K562 (cell line): ENCODE measurements at regions not wholly inside any gene's neighbourhood (a gene's known extent, or its start where the extent isn't known, plus 50 kb on each side); places are given as distances from the start of the nearest gene placed in this dataset.

Source experiments
- ARID1B ChIP-seq: fragments of 450-650 bp; IDR thresholded peaks from 2 replicates; pipeline ENCODE4 v1.6.1; 2016; ENCODE audit warnings: antibody characterized with exemption, mild to moderate bottlenecking, inconsistent platforms
- BCOR ChIP-seq: fragments of 450-650 bp; IDR thresholded peaks from 2 replicates; pipeline ENCODE4 v1.6.1; 2016
- EP300 ChIP-seq: IDR thresholded peaks from 2 replicates; pipeline ENCODE4 v1.6.1; 2012; ENCODE audit warnings: low read length, improper control_type of control experiment
- EP400 ChIP-seq: fragments of 450-650 bp; IDR thresholded peaks from 2 replicates; pipeline ENCODE4 v1.6.1; 2017; ENCODE audit warnings: antibody characterized with exemption, mild to moderate bottlenecking, moderate library complexity
- MAFF ChIP-seq: IDR thresholded peaks from 2 replicates; pipeline ENCODE4 v1.6.1; 2012; ENCODE audit warnings: low read length, improper control_type of control experiment
- MAFK ChIP-seq: IDR thresholded peaks from 2 replicates; pipeline ENCODE4 v1.6.1; 2011; ENCODE audit warnings: low read length, improper control_type of control experiment
- MEF2D ChIP-seq: conservative IDR thresholded peaks from 2 replicates; pipeline ENCODE4 v1.6.1; 2016; ENCODE audit warnings: low read depth, missing genetic modification characterization, missing compliant biosample characterization
- MEIS2 ChIP-seq: fragments of 450-650 bp; IDR thresholded peaks from 2 replicates; pipeline ENCODE4 v1.6.1; 2014; ENCODE audit warnings: mild to moderate bottlenecking; ENCODE audit not compliant: partially characterized antibody
- RCOR1 ChIP-seq, 2 experiments: IDR thresholded peaks; 2 replicates each; pipeline ENCODE4 v1.6.1; 2012; ENCODE audit warnings: low read depth in 2 of 2, low read length in 2 of 2, borderline replicate concordance in 1 of 2, improper control_type of control experiment in 1 of 2
- TAL1 ChIP-seq: fragments of 450-650 bp; IDR thresholded peaks from 2 replicates; pipeline ENCODE4 v1.6.1; 2016; ENCODE audit warnings: mild to moderate bottlenecking
- TCF3 ChIP-seq: sonication (generic); formaldehyde crosslinking; IDR thresholded peaks from 2 replicates; pipeline ENCODE4 v1.4.0; 2020; ENCODE audit warnings: mild to moderate bottlenecking, missing genetic modification reagents
- ZNF316 ChIP-seq: fragments of 450-650 bp; IDR thresholded peaks from 2 replicates; pipeline ENCODE4 v1.6.1; 2016
- TF ChIP-seq, protein P1 (sequence below), 2 experiments: IDR thresholded peaks in 1 of 2; conservative IDR thresholded peaks in 1 of 2; 2 replicates each; pipeline ENCODE4 v1.6.1; 2016; ENCODE audit warnings: low read depth in 2 of 2, mild to moderate bottlenecking in 1 of 2, missing compliant biosample characterization in 1 of 2, missing genetic modification characterization in 1 of 2, moderate library complexity in 1 of 2
- TF ChIP-seq, protein P2 (sequence below): fragments of 450-650 bp; formaldehyde crosslinking; IDR thresholded peaks from 2 replicates; pipeline ENCODE4 v1.4.0; 2022; ENCODE audit warnings: missing genetic modification characterization
- TF ChIP-seq, protein P3 (sequence below): fragments of 450-650 bp; IDR thresholded peaks from 2 replicates; pipeline ENCODE4 v1.6.1; 2016
- TF ChIP-seq, protein P4 (sequence below), 2 experiments: fragments of 250-450 bp in 1 of 2; fragments of 450-650 bp in 1 of 2; sonication (Bioruptor Pico) in 1 of 2; IDR thresholded peaks; 2 replicates each; pipeline versions ENCODE4 v1.6.1 to v1.8.0; 2016 to 2021; ENCODE audit warnings: mild to moderate bottlenecking in 2 of 2, moderate library complexity in 2 of 2, missing compliant biosample characterization in 1 of 2, missing genetic modification characterization in 1 of 2
- TF ChIP-seq, protein P5 (sequence below): fragments of 450-650 bp; formaldehyde crosslinking; IDR thresholded peaks from 2 replicates; pipeline ENCODE4 v1.4.0; 2020; ENCODE audit warnings: mild to moderate bottlenecking, mixed read lengths
- TF ChIP-seq, protein P6 (sequence below): fragments of 200-400 bp; formaldehyde crosslinking; IDR thresholded peaks from 2 replicates; pipeline ENCODE4 v1.6.1; 2017; ENCODE audit warnings: mild to moderate bottlenecking, low read depth, low read length, moderate library complexity

DNA sequence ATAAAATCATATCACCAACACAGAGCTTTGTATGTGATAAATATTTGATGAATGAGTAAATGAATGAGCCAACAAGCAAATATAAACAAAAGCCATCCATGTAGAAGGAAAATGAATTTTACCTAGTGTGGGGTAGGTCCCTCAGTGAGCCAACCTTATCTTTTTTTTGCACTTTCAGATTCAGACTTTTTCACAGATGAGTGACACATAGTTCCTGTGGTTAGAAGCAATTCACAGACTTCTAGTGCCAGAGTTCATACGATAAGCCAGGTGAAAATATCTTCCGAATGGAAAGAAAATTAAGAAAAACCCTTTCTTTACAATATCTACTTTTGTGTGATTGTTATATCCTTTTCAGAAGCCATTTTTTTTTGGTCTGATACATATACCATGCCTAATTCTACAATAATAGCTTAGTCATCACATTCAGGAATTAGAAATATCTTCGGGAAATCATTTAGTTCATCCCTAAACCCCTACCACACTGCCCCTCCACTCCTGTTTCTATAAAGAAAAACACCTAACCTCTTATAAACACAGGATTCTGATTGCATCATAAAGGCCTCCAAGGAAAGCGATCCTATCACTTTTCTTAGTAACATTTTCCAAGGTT is 82.7 kb upstream of the CNR1 start (continued):
- peak; percentile 52 for TF ChIP-seq TCF3 (CRISPR knock-in tag)
- TF ChIP-seq ARID1B: peak; percentile 47
- TF ChIP-seq, protein P1, sequence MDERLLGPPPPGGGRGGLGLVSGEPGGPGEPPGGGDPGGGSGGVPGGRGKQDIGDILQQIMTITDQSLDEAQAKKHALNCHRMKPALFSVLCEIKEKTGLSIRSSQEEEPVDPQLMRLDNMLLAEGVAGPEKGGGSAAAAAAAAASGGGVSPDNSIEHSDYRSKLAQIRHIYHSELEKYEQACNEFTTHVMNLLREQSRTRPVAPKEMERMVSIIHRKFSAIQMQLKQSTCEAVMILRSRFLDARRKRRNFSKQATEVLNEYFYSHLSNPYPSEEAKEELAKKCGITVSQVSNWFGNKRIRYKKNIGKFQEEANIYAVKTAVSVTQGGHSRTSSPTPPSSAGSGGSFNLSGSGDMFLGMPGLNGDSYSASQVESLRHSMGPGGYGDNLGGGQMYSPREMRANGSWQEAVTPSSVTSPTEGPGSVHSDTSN (CRISPR knock-in tag; IDR thresholded peaks at IDR 0.05; ENCODE audit: low read depth): peak; percentile 31; the same call in 1 of the 2 replicates
- TF ChIP-seq, protein P1 (tag; conservative IDR thresholded peaks at IDR 0.05; ENCODE audit: low read depth): peak; percentile 47
- peak; percentile 50 for TF ChIP-seq MEIS2
- TF ChIP-seq MAFK: peak; percentile 68; the same call in 1 of the 2 replicates
- TF ChIP-seq, protein P2, sequence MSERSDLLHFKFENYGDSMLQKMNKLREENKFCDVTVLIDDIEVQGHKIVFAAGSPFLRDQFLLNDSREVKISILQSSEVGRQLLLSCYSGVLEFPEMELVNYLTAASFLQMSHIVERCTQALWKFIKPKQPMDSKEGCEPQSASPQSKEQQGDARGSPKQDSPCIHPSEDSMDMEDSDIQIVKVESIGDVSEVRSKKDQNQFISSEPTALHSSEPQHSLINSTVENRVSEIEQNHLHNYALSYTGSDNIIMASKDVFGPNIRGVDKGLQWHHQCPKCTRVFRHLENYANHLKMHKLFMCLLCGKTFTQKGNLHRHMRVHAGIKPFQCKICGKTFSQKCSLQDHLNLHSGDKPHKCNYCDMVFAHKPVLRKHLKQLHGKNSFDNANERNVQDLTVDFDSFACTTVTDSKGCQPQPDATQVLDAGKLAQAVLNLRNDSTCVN (CRISPR knock-in tag): no peak
- TF ChIP-seq RCOR1 (IDR thresholded peaks at IDR 0.05; ENCODE audit: borderline replicate concordance in 1 of 2, low read depth in 2 of 2, low read length in 2 of 2): peak in 1 of 2 experiments; percentile 48; a peak in 1 of 4 replicates
- peak; percentile 89 for TF ChIP-seq ZNF316
- TF ChIP-seq TAL1: peak; percentile 29; the same call in 1 of the 2 replicates
- TF ChIP-seq BCOR: no peak
- TF ChIP-seq, protein P3, sequence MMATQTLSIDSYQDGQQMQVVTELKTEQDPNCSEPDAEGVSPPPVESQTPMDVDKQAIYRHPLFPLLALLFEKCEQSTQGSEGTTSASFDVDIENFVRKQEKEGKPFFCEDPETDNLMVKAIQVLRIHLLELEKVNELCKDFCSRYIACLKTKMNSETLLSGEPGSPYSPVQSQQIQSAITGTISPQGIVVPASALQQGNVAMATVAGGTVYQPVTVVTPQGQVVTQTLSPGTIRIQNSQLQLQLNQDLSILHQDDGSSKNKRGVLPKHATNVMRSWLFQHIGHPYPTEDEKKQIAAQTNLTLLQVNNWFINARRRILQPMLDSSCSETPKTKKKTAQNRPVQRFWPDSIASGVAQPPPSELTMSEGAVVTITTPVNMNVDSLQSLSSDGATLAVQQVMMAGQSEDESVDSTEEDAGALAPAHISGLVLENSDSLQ: peak; percentile 86
- TF ChIP-seq, protein P4, sequence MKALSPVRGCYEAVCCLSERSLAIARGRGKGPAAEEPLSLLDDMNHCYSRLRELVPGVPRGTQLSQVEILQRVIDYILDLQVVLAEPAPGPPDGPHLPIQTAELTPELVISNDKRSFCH (CRISPR knock-in tag; IDR thresholded peaks at IDR 0.05): no peak
- TF ChIP-seq, protein P4 (tag; IDR thresholded peaks at IDR 0.05): no peak
- TF ChIP-seq, protein P5, sequence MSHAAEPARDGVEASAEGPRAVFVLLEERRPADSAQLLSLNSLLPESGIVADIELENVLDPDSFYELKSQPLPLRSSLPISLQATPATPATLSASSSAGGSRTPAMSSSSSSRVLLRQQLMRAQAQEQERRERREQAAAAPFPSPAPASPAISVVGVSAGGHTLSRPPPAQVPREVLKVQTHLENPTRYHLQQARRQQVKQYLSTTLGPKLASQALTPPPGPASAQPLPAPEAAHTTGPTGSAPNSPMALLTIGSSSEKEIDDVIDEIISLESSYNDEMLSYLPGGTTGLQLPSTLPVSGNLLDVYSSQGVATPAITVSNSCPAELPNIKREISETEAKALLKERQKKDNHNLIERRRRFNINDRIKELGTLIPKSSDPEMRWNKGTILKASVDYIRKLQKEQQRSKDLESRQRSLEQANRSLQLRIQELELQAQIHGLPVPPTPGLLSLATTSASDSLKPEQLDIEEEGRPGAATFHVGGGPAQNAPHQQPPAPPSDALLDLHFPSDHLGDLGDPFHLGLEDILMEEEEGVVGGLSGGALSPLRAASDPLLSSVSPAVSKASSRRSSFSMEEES (CRISPR knock-in tag): no peak
- peak; percentile 68 for TF ChIP-seq MAFF
- no peak for TF ChIP-seq MEF2D (tag)
- TF ChIP-seq, protein P6, sequence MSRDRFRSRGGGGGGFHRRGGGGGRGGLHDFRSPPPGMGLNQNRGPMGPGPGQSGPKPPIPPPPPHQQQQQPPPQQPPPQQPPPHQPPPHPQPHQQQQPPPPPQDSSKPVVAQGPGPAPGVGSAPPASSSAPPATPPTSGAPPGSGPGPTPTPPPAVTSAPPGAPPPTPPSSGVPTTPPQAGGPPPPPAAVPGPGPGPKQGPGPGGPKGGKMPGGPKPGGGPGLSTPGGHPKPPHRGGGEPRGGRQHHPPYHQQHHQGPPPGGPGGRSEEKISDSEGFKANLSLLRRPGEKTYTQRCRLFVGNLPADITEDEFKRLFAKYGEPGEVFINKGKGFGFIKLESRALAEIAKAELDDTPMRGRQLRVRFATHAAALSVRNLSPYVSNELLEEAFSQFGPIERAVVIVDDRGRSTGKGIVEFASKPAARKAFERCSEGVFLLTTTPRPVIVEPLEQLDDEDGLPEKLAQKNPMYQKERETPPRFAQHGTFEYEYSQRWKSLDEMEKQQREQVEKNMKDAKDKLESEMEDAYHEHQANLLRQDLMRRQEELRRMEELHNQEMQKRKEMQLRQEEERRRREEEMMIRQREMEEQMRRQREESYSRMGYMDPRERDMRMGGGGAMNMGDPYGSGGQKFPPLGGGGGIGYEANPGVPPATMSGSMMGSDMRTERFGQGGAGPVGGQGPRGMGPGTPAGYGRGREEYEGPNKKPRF: no peak
- 0 out of 2 replicates have a peak, but pooled peaks have one; percentile 19 for TF ChIP-seq EP300
- no peak for TF ChIP-seq EP400
